NCI-H146 (cell line): ENCODE measurements at regions not wholly inside any gene's neighbourhood (a gene's known extent, or its start where the extent isn't known, plus 50 kb on each side); places are given as distances from the start of the nearest gene placed in this dataset.
"Not testable (repeated sequence)": the region's sequence is repeated elsewhere in the genome, so short reads cannot be mapped to it uniquely, and the experiment has no call there.

ENCODE experiments used
- DNase-seq: peaks from one replicate; lab custom pipeline; 2025; lab: John Stamatoyannopoulos, UW

GRCh38 chr5:118378959-118379358 lies 609.4 kb downstream of the DTWD2 start:
- DNase-seq = no peak

- no peak for DNase-seq
These were observed 610.9 kb downstream of the DTWD2 start for GRCh38 chr5:118377420-118377819.

- no peak for DNase-seq
These were observed 616.1 kb downstream of the DTWD2 start for GRCh38 chr5:118371973-118372831.

- no peak for DNase-seq
These were observed 621.9 kb downstream of the DTWD2 start for GRCh38 chr5:118366429-118366828.

GRCh38 chr5:118365718-118366117 lies 622.6 kb downstream of the DTWD2 start:
- no peak for DNase-seq

GRCh38 chr5:118354797-118355196 lies 633.5 kb downstream of the DTWD2 start:
- peak; percentile 50 for DNase-seq

GRCh38 chr5:118353970-118354369 lies 634.4 kb downstream of the DTWD2 start:
- no peak for DNase-seq

- no peak for DNase-seq
These were observed 651.9 kb downstream of the DTWD2 start for GRCh38 chr5:118336468-118336867.

GRCh38 chr5:118327389-118327788 lies 661.0 kb downstream of the DTWD2 start:
- no peak for DNase-seq

- no peak for DNase-seq
These were observed 661.8 kb downstream of the DTWD2 start for GRCh38 chr5:118326481-118327045.

- DNase-seq = no peak
These were observed 662.4 kb downstream of the DTWD2 start for GRCh38 chr5:118325931-118326330.

GRCh38 chr5:118323723-118324122 lies 664.6 kb downstream of the DTWD2 start:
- DNase-seq = not testable (repeated sequence)

GRCh38 chr5:118321081-118321480 lies 667.3 kb downstream of the DTWD2 start:
- DNase-seq = no peak

- DNase-seq = no peak
These were observed 668.2 kb downstream of the DTWD2 start for GRCh38 chr5:118320121-118320520.

- no peak for DNase-seq
These were observed 673.4 kb downstream of the DTWD2 start for GRCh38 chr5:118314931-118315330.

- no peak for DNase-seq
These were observed 677.1 kb downstream of the DTWD2 start for GRCh38 chr5:118311103-118311819.

GRCh38 chr5:118310401-118310800 lies 677.9 kb downstream of the DTWD2 start:
- no peak for DNase-seq

- DNase-seq = no peak
These were observed 685.1 kb downstream of the DTWD2 start for GRCh38 chr5:118303296-118303695.

- DNase-seq = no peak
These were observed 685.6 kb downstream of the DTWD2 start for GRCh38 chr5:118302786-118303185.

GRCh38 chr5:118301696-118302095 lies 686.7 kb downstream of the DTWD2 start:
- DNase-seq = peak; percentile 10

- no peak for DNase-seq
These were observed 693.3 kb downstream of the DTWD2 start for GRCh38 chr5:118295045-118295444.

GRCh38 chr5:118293378-118293777 lies 695.0 kb downstream of the DTWD2 start:
- DNase-seq = no peak

GRCh38 chr5:118290204-118290603 lies 698.1 kb downstream of the DTWD2 start:
- DNase-seq = no peak
